ENCODE measurements at regions not wholly inside any gene's neighbourhood (a gene's known extent, or its start where the extent isn't known, plus 50 kb on each side); places are given as distances from the start of the nearest gene placed in this dataset.
A peak's percentile ranks its signal among the peaks of the same experiment; 100 is the strongest.

DNA sequence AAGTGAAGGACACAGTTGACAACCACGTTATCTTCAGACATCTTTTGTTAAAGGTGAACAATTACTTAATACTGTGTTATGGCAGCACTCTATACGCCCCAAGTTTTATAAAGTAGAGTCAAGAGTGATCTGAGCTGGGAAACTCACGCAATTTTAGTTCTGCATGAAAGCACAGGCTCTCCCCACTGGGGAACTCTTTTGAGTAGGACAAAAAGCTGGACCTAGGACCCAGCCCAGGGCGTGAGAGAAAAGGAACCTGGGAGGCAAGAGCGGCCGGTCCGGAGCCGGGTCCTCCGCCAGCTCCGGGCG is 152.6 kb upstream of the SLC4A4 start:
- Histone ChIP-seq H2AFZ (ENCODE audit: low read depth, low read length) (no peak overlapping the region), H4K20me1 (ENCODE audit: insufficient read depth) (no peaks in the 10 kb centered on the region), H3K4me3 (ENCODE audit: low read length) (peak overlapping the region; percentile 81), H3K9ac (ENCODE audit: low read length) (peak overlapping the region; percentile 60), H3K27me3 (ENCODE audit: insufficient read depth, low read depth, low read length) (peaks cover 31% of the 10 kb centered on the region), H3F3A (ENCODE audit: insufficient read depth, low read length, poor library complexity, severe bottlenecking) (no peaks in the 10 kb centered on the region), H3K9me2 (ENCODE audit: insufficient read depth, low read length) (no peaks in the 10 kb centered on the region), H3K4me2 (ENCODE audit: low read length) (peak overlapping the region; percentile 54), H3K27ac (ENCODE audit: low read length) (no peak overlapping the region), H3K36me3 (ENCODE audit: insufficient read depth, low read length) (no peaks in the 10 kb centered on the region), H3K9me3 (ENCODE audit: low read length) (no peaks in the 10 kb centered on the region), H3K79me2 (replicated peaks; ENCODE audit: insufficient read depth, low read length) (no peaks in the 10 kb centered on the region)
- no peak for TF ChIP-seq SMC3 (conservative IDR thresholded peaks at IDR 0.05; ENCODE audit: poor library complexity)
- TF ChIP-seq MXI1 (conservative IDR thresholded peaks at IDR 0.05; ENCODE audit: poor library complexity, severe bottlenecking): no peak
- no peak for TF ChIP-seq TAF1 (IDR thresholded peaks at IDR 0.05; ENCODE audit: low read depth)
- no peak for TF ChIP-seq RAD21 (conservative IDR thresholded peaks at IDR 0.05)
- TF ChIP-seq EZH2 (IDR thresholded peaks at IDR 0.05; ENCODE audit: borderline replicate concordance, insufficient read depth, low read length, poor library complexity, severe bottlenecking): no peak
- no peak for TF ChIP-seq REST (IDR thresholded peaks at IDR 0.05; ENCODE audit: borderline replicate concordance)
- no peak for TF ChIP-seq CTCF (IDR thresholded peaks at IDR 0.05; ENCODE audit: poor library complexity, severe bottlenecking)
- TF ChIP-seq POLR2AphosphoS5 (IDR thresholded peaks at IDR 0.05): peak; percentile 0

DNA sequence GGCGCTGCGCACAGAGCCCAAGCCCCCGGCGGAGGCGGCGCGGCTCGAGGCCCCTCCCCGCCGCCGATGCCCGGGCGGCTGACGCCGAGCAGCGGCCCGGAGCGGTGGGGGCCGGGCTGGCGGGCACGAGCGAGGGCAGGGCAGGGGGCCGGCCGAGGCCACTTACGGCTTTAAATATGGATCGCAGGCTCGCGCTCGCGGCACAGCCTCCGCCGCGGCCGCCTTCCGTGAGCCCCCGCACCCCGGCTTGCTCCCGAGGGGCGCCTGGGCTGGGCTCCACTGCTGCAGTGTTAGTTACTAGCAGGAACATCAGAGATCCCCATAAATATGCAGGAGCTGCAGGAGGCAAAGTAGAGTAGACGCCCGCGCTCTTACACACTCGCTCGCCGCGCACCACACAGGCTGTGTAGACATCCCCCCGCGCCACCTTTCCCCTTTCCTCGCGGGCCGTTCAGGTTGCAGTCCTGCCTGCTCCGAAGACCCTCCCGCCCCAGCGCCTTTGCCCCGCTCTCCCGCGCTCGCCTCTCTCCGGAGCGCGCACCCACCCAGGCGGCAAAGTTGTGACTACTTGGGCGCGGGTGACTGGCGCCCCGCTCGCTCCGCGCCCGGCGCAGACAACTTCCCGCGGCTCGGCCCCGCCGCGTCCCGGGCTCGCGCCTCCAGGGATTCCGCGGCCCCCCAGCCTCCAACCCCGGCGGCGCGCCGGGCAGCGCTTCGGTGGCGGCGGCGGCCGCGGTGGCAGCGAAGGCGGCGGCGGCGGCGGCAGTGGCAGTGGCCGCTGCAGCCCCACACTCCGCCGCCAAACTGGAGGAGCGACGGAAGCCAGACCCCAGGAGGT is 152.0 kb upstream of the SLC4A4 start:
- no peak for TF ChIP-seq REST (IDR thresholded peaks at IDR 0.05; ENCODE audit: borderline replicate concordance)
- TF ChIP-seq POLR2AphosphoS5 (IDR thresholded peaks at IDR 0.05): peak; percentile 2
- peak; percentile 8 for TF ChIP-seq SMC3 (conservative IDR thresholded peaks at IDR 0.05; ENCODE audit: poor library complexity)
- peaks cover 31% of the 10 kb centered on the region for H3K27me3 ChIP-seq (ENCODE audit: insufficient read depth, low read depth, low read length)
- no peaks in the 10 kb centered on the region for H3K79me2 ChIP-seq (replicated peaks; ENCODE audit: insufficient read depth, low read length)
- peak overlapping the region; percentile 25 for H3K4me2 ChIP-seq (ENCODE audit: low read length)
- peak overlapping the region; percentile 28 for H2AFZ ChIP-seq (ENCODE audit: low read depth, low read length)
- H3F3A ChIP-seq (ENCODE audit: insufficient read depth, low read length, poor library complexity, severe bottlenecking): no peaks in the 10 kb centered on the region
- no peaks in the 10 kb centered on the region for H4K20me1 ChIP-seq (ENCODE audit: insufficient read depth)
- no peaks in the 10 kb centered on the region for H3K9me2 ChIP-seq (ENCODE audit: insufficient read depth, low read length)
- peak overlapping the region; percentile 81 for H3K4me3 ChIP-seq (ENCODE audit: low read length)
- no peaks in the 10 kb centered on the region for H3K9me3 ChIP-seq (ENCODE audit: low read length)
- H3K9ac ChIP-seq (ENCODE audit: low read length): peak overlapping the region; percentile 60
- H3K27ac ChIP-seq (ENCODE audit: low read length): no peak overlapping the region
- no peaks in the 10 kb centered on the region for H3K36me3 ChIP-seq (ENCODE audit: insufficient read depth, low read length)

Measured in neural cell (in vitro differentiated cells).